Left ventricle myocardium inferior (tissue), 1 donor: ENCODE measurements at regions not wholly inside any gene's neighbourhood (a gene's known extent, or its start where the extent isn't known, plus 50 kb on each side); places are given as distances from the start of the nearest gene placed in this dataset.
"Not testable (repeated sequence)": the region's sequence is repeated elsewhere in the genome, so short reads cannot be mapped to it uniquely, and the experiment has no call there.

Experiments used
- DNase-seq: peaks from one replicate; pipeline ENCODE4 v3.0.0-alpha.2; 2020
- H3K27ac ChIP-seq: fragments of 200-600 bp; replicated peaks from 2 replicates; pipeline ENCODE4 v1.8.0; 2021
- H3K27me3 ChIP-seq: fragments of 200-600 bp; 2 replicates; pipeline ENCODE4 v1.8.0; 2021; ENCODE audit warnings: low read depth
- H3K36me3 ChIP-seq: fragments of 200-600 bp; 2 replicates; pipeline ENCODE4 v1.8.0; 2021
- H3K4me1 ChIP-seq: fragments of 200-600 bp; 2 replicates; pipeline ENCODE4 v1.8.0; 2021
- H3K4me3 ChIP-seq: fragments of 200-600 bp; 2 replicates; pipeline ENCODE4 v1.8.0; 2021; ENCODE audit warnings: mild to moderate bottlenecking, moderate library complexity
- H3K9me3 ChIP-seq: fragments of 200-600 bp; replicated peaks from 2 replicates; pipeline ENCODE4 v1.8.0; 2021
- intact Hi-C: fragments of 100-400 bp; cut with micrococcal nuclease; formaldehyde crosslinking; loops from one replicate; pipeline ENCODE4 v1.11.0; 2022
- TF ChIP-seq, protein P1 (sequence below): fragments of 200-600 bp; IDR thresholded peaks from 2 replicates; pipeline ENCODE4 v1.8.0; 2021; ENCODE audit warnings: antibody characterized with exemption, mild to moderate bottlenecking, borderline replicate concordance
- donor health status: DM: no; HTN: yes; CAD: no; lungs with severe emphysema.

DNA sequence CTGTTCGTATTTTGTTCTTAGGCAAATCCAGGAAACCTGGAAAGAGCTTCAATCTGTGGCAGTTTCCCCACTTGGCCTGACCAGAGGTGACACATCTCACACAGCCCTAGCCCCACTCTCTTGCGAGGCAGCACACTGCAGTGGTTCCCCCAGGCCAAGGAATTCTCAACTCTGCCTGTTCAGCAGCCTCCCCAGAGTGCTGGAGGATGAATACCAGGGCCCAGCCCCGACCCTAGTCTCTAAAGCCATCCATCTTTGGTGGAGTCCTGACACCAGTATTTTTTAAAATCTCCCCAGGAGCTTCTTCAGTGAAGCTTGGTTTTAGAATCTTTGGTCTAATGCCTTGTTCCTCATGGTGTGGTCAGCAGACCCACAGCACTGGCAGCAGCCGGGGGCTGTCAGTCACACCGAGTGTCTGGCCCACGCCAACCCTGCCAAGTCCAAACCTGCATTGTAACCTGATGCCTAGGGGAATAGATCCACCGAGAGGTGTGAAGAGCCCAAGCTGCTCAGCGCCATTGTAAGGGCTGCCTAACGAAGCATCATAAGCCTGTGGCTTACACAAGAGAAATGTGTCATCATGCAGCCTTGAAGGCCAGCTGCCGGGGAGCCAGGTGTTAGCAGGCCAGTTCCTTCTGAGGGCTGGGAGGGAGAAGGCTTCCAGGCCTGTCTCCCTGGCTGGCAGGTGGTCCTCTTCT lies 428.7 kb upstream of the ID2 start:
- no peak overlapping the region for H3K4me3 ChIP-seq
- peaks cover 7% of the 10 kb centered on the region for H3K4me1 ChIP-seq
- TF ChIP-seq, protein P1, sequence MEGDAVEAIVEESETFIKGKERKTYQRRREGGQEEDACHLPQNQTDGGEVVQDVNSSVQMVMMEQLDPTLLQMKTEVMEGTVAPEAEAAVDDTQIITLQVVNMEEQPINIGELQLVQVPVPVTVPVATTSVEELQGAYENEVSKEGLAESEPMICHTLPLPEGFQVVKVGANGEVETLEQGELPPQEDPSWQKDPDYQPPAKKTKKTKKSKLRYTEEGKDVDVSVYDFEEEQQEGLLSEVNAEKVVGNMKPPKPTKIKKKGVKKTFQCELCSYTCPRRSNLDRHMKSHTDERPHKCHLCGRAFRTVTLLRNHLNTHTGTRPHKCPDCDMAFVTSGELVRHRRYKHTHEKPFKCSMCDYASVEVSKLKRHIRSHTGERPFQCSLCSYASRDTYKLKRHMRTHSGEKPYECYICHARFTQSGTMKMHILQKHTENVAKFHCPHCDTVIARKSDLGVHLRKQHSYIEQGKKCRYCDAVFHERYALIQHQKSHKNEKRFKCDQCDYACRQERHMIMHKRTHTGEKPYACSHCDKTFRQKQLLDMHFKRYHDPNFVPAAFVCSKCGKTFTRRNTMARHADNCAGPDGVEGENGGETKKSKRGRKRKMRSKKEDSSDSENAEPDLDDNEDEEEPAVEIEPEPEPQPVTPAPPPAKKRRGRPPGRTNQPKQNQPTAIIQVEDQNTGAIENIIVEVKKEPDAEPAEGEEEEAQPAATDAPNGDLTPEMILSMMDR, result no peak
- H3K9me3 ChIP-seq, result peaks cover 5% of the 10 kb centered on the region
- H3K36me3 ChIP-seq, result no peaks in the 10 kb centered on the region
- no peak for DNase-seq
- H3K27me3 ChIP-seq, result no peaks in the 10 kb centered on the region
- H3K27ac ChIP-seq, result no peak overlapping the region
- intact Hi-C loops, result no loop called here

DNA sequence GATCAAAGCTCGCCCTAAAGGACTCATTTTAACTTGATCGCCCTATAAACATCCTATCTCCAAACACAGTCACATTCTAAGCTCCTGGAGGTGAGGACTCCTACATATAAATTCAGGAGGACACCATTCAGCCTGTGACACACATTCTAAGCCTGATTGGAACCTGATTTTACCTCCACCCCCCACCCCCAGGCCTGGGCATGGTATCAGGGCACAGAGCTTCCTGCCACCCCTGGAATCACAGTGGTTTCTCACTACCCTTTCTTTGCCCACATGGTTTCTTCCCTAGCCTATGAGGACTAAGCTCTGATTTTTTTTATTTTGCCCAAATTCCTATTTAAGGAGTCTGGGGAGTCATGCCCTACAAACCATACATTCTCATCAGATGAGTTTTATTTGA lies 428.1 kb upstream of the ID2 start:
- TF ChIP-seq, protein P1, result no peak
- Histone ChIP-seq H3K9me3 (peaks cover 5% of the 10 kb centered on the region), H3K4me3 (no peak overlapping the region), H3K4me1 (peaks cover 7% of the 10 kb centered on the region), H3K36me3 (no peaks in the 10 kb centered on the region), H3K27ac (no peak overlapping the region), H3K27me3 (no peaks in the 10 kb centered on the region)
- intact Hi-C loops, result no loop called here
- DNase-seq, result no peak

DNA sequence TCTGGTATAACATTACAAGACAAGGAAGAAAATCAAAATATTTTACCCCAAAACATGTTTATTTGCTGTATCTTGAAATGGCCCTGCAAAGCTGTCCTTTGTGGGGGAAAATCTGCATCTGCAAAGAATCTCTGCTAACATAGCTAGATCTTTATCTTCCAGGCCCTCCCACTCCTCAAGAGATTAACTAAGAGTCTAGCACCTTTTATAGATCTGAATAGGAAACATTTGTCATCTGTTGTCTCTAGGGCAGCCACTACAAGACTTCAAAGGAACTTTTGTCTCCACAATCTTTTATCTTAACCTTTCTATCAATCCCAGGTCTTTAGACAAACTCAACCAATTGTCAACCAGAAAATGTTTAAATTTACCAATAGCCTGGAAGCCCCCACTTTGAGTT lies 427.6 kb upstream of the ID2 start:
- H3K4me3 ChIP-seq, H3K4me1 ChIP-seq, intact Hi-C loops, H3K36me3 ChIP-seq, H3K9me3 ChIP-seq, H3K27me3 ChIP-seq, H3K27ac ChIP-seq, DNase-seq: not testable (repeated sequence)

DNA sequence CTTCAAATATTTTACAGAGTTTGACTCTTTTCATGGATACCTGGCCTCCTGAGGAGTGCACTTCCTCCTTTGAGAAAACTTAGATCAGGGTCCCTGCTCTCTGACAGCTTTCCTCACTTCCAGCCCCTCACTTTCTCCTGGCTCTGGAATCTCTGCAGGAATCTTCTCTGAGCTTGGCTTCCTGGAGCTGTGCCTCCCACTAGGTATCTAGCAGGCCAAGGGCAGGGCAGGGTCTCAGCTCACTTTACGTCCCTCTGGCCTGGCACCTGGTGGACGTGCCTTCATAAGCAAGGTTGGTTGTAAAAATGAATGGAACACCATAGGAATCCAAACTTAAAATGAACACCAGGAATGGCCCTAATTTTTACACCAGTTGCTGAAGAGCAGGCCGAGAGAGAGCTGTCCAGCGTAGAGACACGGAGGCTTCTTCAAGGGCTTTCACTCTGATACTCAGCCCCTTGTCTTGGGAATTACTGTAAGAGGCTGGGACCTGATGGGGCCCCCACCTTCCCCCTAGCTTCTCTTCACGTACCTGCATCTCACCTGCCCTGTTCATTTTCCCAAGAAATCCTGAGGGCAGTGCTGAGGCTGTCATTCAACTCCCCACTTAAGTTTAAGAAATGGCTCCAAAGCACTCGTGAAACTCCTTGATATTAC lies 426.9 kb upstream of the ID2 start:
- DNase-seq, result no peak
- Histone ChIP-seq H3K9me3 (peaks cover 5% of the 10 kb centered on the region), H3K27ac (no peak overlapping the region), H3K27me3 (no peaks in the 10 kb centered on the region), H3K36me3 (no peaks in the 10 kb centered on the region), H3K4me1 (no peaks in the 10 kb centered on the region), H3K4me3 (no peak overlapping the region)
- TF ChIP-seq, protein P1, result no peak
- intact Hi-C loops, result no loop called here

DNA sequence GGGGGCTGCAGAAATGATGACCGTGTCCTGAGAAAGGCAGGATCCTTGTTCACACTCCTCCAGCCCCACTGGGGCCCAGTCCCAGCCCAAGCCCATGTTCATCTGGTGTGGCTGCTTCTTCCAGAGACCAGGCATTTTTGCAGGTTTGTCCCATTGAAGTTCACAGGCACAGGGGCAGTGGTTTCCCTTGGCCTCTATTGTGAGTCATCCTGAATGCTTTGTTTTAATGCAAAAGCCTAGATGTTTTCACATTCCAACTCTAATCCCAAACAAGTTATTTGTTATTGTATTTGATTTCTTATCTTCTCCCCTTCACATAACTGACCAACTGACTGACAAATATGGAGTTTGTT lies 426.4 kb upstream of the ID2 start:
- no peak for DNase-seq

DNA sequence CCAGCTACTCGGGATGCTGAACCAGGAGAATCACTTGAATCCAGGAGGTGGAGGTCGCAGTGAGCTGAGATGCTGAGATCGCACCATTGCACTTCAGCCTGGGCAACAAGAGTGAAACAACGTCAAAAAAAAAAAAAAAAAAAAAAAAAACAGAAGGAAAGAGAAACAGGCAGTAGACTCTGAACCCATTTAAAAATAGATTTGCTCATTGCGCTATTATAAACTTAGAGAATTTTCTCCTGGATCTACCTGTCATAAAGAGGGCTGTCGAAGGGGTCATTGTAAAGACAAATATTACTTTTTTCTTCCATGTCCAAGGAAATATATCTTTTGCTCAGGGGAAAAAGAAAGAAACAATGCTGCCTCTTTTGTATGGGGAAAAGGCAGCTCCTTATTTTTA lies 425.0 kb upstream of the ID2 start:
- intact Hi-C loops, result no loop called here
- no peaks in the 10 kb centered on the region for H3K27me3 ChIP-seq
- no peaks in the 10 kb centered on the region for H3K4me1 ChIP-seq
- H3K27ac ChIP-seq, result no peak overlapping the region
- DNase-seq, result no peak
- no peaks in the 10 kb centered on the region for H3K36me3 ChIP-seq
- H3K4me3 ChIP-seq, result no peak overlapping the region
- TF ChIP-seq, protein P1, result no peak
- no peaks in the 10 kb centered on the region for H3K9me3 ChIP-seq

More for the DNA sequence above, 426.4 kb upstream of the ID2 start:
- TF ChIP-seq, protein P1, result no peak
- Histone ChIP-seq H3K27ac (no peak overlapping the region), H3K27me3 (no peaks in the 10 kb centered on the region), H3K4me1 (no peaks in the 10 kb centered on the region), H3K9me3 (peaks cover under 1% of the 10 kb centered on the region), H3K4me3 (no peak overlapping the region), H3K36me3 (no peaks in the 10 kb centered on the region)
- intact Hi-C loops, result no loop called here
